ENCODE measurements at regions not wholly inside any gene's neighbourhood (a gene's known extent, or its start where the extent isn't known, plus 50 kb on each side); places are given as distances from the start of the nearest gene placed in this dataset.
A peak's percentile ranks its signal among the peaks of the same experiment; 100 is the strongest.

- TF ChIP-seq CUX1 (IDR thresholded peaks at IDR 0.05; ENCODE audit: insufficient replicate concordance, low read depth, low read length) (no peak), STAT1 (conservative IDR thresholded peaks at IDR 0.05) (no peak)
These were observed 206.8 kb upstream of the ITGA1 start (continued) for GRCh38 chr5:52580921-52581320.

DNA sequence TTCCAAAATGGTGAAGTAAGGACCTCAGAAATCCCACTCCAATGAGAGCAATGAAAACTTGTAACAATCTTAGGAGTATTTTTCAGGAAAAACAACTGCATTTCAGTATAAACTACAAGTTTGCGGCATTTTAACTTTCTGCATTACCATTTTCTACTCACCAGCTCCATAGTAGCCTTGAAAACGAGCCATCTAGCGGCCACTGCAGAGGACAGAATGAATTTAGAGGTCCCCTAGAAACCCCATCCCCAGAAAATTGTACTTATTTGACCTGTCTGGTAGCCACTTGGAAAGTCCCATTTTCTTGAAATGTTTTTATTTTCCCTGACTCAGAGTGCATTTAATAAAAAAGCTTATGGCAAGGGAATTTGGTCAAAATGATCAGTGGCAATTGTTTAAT lies 205.4 kb upstream of the ITGA1 start:
- ChIA-PET RAD21 (ENCODE audit: unreplicated experiment) (no interaction called here), CTCF (interaction anchor here (0.8 kb wide), 1 partner anchor 394 kb away, joined by 3 read pairs; no protein-coding TSS in a partner anchor), SMC1A (ENCODE audit: uncharacterized antibody, unreplicated experiment) (no interaction called here), POLR2A (no interaction called here)
- Histone ChIP-seq H3K27ac (ENCODE audit: control insufficient read depth, insufficient read depth) (no peak overlapping the region), H3K4me1 (ENCODE audit: control insufficient read depth, insufficient read depth, low read length) (no peaks in the 10 kb centered on the region), H3K9ac (ENCODE audit: control insufficient read depth, insufficient read depth, low read length) (no peak overlapping the region), H3K36me3 (ENCODE audit: control insufficient read depth in 2 of 2, insufficient read depth in 2 of 2, low read length in 1 of 2) (no peaks in the 10 kb centered on the region), H3K4me3 (no peak overlapping the region), H2AFZ (ENCODE audit: control insufficient read depth, low read depth, low read length) (no peak overlapping the region), H3K79me2 (ENCODE audit: control insufficient read depth, insufficient read depth, low read length) (no peaks in the 10 kb centered on the region), H3K9me3 (replicated peaks; ENCODE audit: control insufficient read depth, insufficient read depth, low read length) (no peaks in the 10 kb centered on the region), H4K20me1 (ENCODE audit: control insufficient read depth, insufficient read depth) (no peaks in the 10 kb centered on the region), H3K27me3 (replicated peaks in 1 of 2; ENCODE audit: control insufficient read depth in 2 of 2, insufficient read depth in 2 of 2, low read length in 1 of 2) (no peaks in the 10 kb centered on the region), H3K4me2 (ENCODE audit: control insufficient read depth, insufficient read depth) (no peak overlapping the region)
- FAIRE-seq (no peak), ATAC-seq (peak; percentile 46; the same call in 1 of the 3 replicates), DNase-seq (ENCODE audit: low read depth, low spot score) (no peak)
- TF ChIP-seq RAD21 (IDR thresholded peaks at IDR 0.05; ENCODE audit: insufficient read depth, low read depth, low read length) (0 out of 2 replicates have a peak, but pooled peaks have one; percentile 12), CTCF (IDR thresholded peaks at IDR 0.05 in 2 of 3, conservative IDR thresholded peaks at IDR 0.05 in 1 of 3; ENCODE audit: control insufficient read depth in 2 of 3, extremely low read depth in 1 of 3, insufficient read depth in 1 of 3, low read depth in 3 of 3, low read length in 3 of 3) (peak in 2 of 3 experiments; percentile 9 to 26; a peak in 1 of 6 replicates), SIX5 (IDR thresholded peaks at IDR 0.05; ENCODE audit: low read depth, low read length, severe bottlenecking) (no peak)
- BruUV-seq (replicated peaks): no TSS peak
- WGBS (ENCODE audit: insufficient coverage, insufficient replicate concordance, low lambda C conversion rate, missing lambda C conversion rate): 16% methylated on average over 3 of the region's 3 CpGs
- intact Hi-C loops (cut with micrococcal nuclease; ENCODE audit: unreplicated experiment): no loop called here
- in situ Hi-C loops (cut with MboI): no loop called here
